ENCODE measurements at regions not wholly inside any gene's neighbourhood (a gene's known extent, or its start where the extent isn't known, plus 50 kb on each side); places are given as distances from the start of the nearest gene placed in this dataset.
A peak's percentile ranks its signal among the peaks of the same experiment; 100 is the strongest.

DNA sequence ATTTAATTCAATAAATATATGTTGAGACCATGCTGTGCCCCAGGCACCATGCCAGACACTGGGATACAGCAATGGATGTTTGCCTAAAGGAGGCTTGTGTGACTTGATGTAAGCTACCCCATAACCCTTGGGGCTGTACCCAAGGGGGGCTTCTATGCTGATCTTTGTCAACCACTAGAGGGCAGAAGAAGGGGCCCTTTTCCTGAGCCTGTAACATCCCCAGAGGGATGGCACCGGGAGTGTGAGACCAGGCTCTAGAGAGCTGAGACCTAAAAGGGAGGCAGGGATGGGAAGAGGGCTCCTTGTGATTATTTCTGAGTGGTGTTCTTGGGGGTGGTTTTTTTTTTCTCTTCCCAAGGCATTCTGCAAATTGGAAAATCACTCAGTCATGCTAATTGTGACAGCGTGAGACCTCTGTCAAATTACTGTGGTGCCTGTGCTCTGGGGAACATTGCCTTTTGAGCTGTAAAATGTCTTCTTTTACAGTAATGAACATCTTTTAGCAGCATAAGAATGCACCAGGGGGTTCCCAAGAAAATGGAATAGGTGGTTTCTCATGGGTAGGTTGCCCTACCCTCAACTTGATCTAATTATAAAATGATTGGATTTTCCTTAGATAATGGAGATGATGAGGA is 138.7 kb upstream of the SLC24A3 start:
- Histone ChIP-seq H3K9me3 (no peaks in the 10 kb centered on the region), H3K27ac (ENCODE audit: low read length) (no peak overlapping the region), H3K4me3 (ENCODE audit: control insufficient read depth in 1 of 2, extremely low read depth in 1 of 2, low read length in 1 of 2) (no peak overlapping the region), H3K27me3 (replicated peaks in 1 of 2; ENCODE audit: control insufficient read depth in 2 of 2, extremely low read depth in 1 of 2, insufficient read depth in 2 of 2, low read length in 1 of 2) (peaks cover 0 to 4% of the 10 kb centered on the region in 2 experiments), H3K36me3 (ENCODE audit: control insufficient read depth in 2 of 2, extremely low read depth in 1 of 2, insufficient read depth in 1 of 2, low read length in 1 of 2) (no peaks in the 10 kb centered on the region), H3K4me1 (ENCODE audit: control insufficient read depth in 1 of 2, extremely low read depth in 1 of 2, insufficient read depth in 2 of 2, low read length in 2 of 2) (peaks cover 5% of the 10 kb centered on the region in 2 experiments)
- H3K4me3 Mint-ChIP-seq, result no peak overlapping the region
- CTCF ChIA-PET, result no interaction called here
- no peak overlapping the region for H3K27ac Mint-ChIP-seq
- peaks cover 0 to 6% of the 10 kb centered on the region in 2 donors for H3K27me3 Mint-ChIP-seq
- ATAC-seq (replicated peaks in 1 of 4) (no peak), DNase-seq (no peak)
- 55% methylated on average over 1 of the region's 2 CpGs for WGBS (ENCODE audit: insufficient coverage)
- POLR2A ChIA-PET, result no interaction called here
- peaks cover 11 to 17% (median 11%) of the 10 kb centered on the region in 3 donors for H3K4me1 Mint-ChIP-seq
- H3K36me3 Mint-ChIP-seq, result no peaks in the 10 kb centered on the region
- peaks cover 0 to 3% (median 3%) of the 10 kb centered on the region in 3 donors for H3K9me3 Mint-ChIP-seq

DNA sequence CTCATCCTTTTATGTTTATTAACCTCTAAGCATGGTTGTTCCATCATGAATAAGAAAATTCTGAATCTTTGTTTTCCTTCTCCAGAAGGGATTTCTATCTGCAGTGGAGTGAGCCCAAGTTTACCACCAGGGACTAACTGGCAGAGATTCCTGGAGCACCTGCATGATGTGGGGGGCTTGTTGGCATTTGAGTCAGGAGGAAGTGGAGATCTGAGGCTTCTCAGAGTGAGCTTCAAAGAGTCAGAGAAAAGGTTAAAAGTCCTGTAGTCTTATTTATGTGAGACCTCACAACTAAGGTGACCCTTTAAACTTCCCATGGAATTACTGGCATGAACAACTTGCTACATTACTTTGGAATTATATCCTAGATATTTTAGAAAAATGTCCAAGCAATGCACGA is 138.1 kb upstream of the SLC24A3 start:
- DNase-seq (no peak), ATAC-seq (replicated peaks in 1 of 4) (no peak)
- H3K4me1 ChIP-seq (ENCODE audit: control insufficient read depth in 1 of 2, extremely low read depth in 1 of 2, insufficient read depth in 2 of 2, low read length in 2 of 2), result peaks cover 5% of the 10 kb centered on the region in 2 experiments
- POLR2A ChIA-PET, result no interaction called here
- no peaks in the 10 kb centered on the region for H3K9me3 Mint-ChIP-seq
- peaks cover 11 to 17% (median 11%) of the 10 kb centered on the region in 3 donors for H3K4me1 Mint-ChIP-seq
- H3K4me3 Mint-ChIP-seq, result no peak overlapping the region
- peaks cover 0 to 4% of the 10 kb centered on the region in 2 experiments for H3K27me3 ChIP-seq (replicated peaks in 1 of 2; ENCODE audit: control insufficient read depth in 2 of 2, extremely low read depth in 1 of 2, insufficient read depth in 2 of 2, low read length in 1 of 2)
- CTCF ChIA-PET, result no interaction called here
- H3K36me3 ChIP-seq (ENCODE audit: control insufficient read depth in 2 of 2, extremely low read depth in 1 of 2, insufficient read depth in 1 of 2, low read length in 1 of 2), result no peaks in the 10 kb centered on the region
- no peak overlapping the region for H3K27ac ChIP-seq (ENCODE audit: low read length)
- no peak overlapping the region for H3K27ac Mint-ChIP-seq
- H3K36me3 Mint-ChIP-seq, result no peaks in the 10 kb centered on the region
- peaks cover 0 to 4% of the 10 kb centered on the region in 2 donors for H3K27me3 Mint-ChIP-seq
- H3K9me3 ChIP-seq, result no peaks in the 10 kb centered on the region
- WGBS (ENCODE audit: insufficient coverage), result no CpG with 5 or more reads among the region's 1 CpG
- no peak overlapping the region for H3K4me3 ChIP-seq (ENCODE audit: control insufficient read depth in 1 of 2, extremely low read depth in 1 of 2, low read length in 1 of 2)

DNA sequence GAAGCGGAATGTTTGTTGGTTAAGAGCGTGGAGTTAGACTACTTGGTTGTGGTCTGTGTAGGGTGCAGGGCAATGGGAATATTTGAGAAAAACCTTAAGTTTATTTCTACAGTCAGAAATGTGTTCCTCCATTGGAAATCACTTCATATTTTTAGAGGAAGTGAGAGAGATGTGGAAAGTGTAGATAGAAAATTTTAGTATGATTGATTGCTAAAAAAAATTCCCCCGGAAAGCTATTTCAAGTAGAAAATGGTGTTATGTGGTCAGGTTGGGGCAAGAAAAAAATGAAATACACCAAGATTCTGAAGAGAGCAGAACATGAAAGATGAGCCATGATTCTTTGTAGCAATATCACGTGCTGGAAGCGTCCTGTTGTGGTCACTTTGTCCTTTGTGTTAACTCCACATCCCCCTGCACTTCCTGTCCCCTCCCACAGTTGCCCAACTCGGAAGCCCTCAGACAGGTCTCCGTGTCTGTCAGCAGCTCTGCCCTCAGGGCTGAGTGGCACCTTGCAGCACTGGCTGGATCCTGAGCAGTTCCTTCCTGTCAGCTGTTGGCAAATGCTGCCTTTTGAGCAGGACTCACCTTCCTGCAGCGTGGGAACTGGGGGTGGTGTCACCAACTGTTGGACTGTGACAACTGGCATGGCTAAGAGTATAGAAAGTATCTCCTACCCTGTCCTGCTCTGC is 137.5 kb upstream of the SLC24A3 start:
- Mint-ChIP-seq H3K36me3 (no peaks in the 10 kb centered on the region), H3K9me3 (no peaks in the 10 kb centered on the region), H3K4me3 (peak overlapping the region in 1 of 3 donors; percentile 22), H3K27ac (no peak overlapping the region), H3K27me3 (peaks cover 0 to 4% of the 10 kb centered on the region in 2 donors), H3K4me1 (peaks cover 11 to 17% (median 11%) of the 10 kb centered on the region in 3 donors)
- Histone ChIP-seq H3K27ac (ENCODE audit: low read length) (no peak overlapping the region), H3K4me3 (ENCODE audit: control insufficient read depth in 1 of 2, extremely low read depth in 1 of 2, low read length in 1 of 2) (peak overlapping the region in 1 of 2 donors; percentile 27), H3K36me3 (ENCODE audit: control insufficient read depth in 2 of 2, extremely low read depth in 1 of 2, insufficient read depth in 1 of 2, low read length in 1 of 2) (no peaks in the 10 kb centered on the region), H3K27me3 (replicated peaks in 1 of 2; ENCODE audit: control insufficient read depth in 2 of 2, extremely low read depth in 1 of 2, insufficient read depth in 2 of 2, low read length in 1 of 2) (peaks cover 0 to 4% of the 10 kb centered on the region in 2 experiments), H3K4me1 (ENCODE audit: control insufficient read depth in 1 of 2, extremely low read depth in 1 of 2, insufficient read depth in 2 of 2, low read length in 2 of 2) (peaks cover 5% of the 10 kb centered on the region in 2 experiments), H3K9me3 (no peaks in the 10 kb centered on the region)
- ChIA-PET POLR2A (no interaction called here), CTCF (no interaction called here)
- peak in 14 of 35 experiments; percentile 2 to 42 (median 10) for DNase-seq
- 3% methylated on average over 5 of the region's 8 CpGs for WGBS (ENCODE audit: insufficient coverage)
- peak; percentile 19 to 50 (median 38) for ATAC-seq (replicated peaks in 1 of 4)

- H3K4me1 Mint-ChIP-seq, result peaks cover 11 to 17% (median 11%) of the 10 kb centered on the region in 3 donors
- H3K27ac ChIP-seq (ENCODE audit: low read length), result no peak overlapping the region
- no peaks in the 10 kb centered on the region for H3K36me3 Mint-ChIP-seq
- no peak overlapping the region for H3K27ac Mint-ChIP-seq
- 64% methylated on average over 3 of the region's 5 CpGs for WGBS (ENCODE audit: insufficient coverage)
- no peaks in the 10 kb centered on the region for H3K9me3 Mint-ChIP-seq
- CTCF ChIA-PET, result interaction anchor here in 1 of 2 donors (0.6 kb wide), 1 partner anchor 523 kb away, joined by 3 read pairs; no protein-coding TSS in a partner anchor
- peaks cover 5% of the 10 kb centered on the region in 2 experiments for H3K4me1 ChIP-seq (ENCODE audit: control insufficient read depth in 1 of 2, extremely low read depth in 1 of 2, insufficient read depth in 2 of 2, low read length in 2 of 2)
- no peaks in the 10 kb centered on the region for H3K9me3 ChIP-seq
- ATAC-seq (replicated peaks in 1 of 4) (no peak), DNase-seq (no peak)
- POLR2A ChIA-PET, result no interaction called here
- H3K27me3 Mint-ChIP-seq, result peaks cover 0 to 4% of the 10 kb centered on the region in 2 donors
- no peak overlapping the region for H3K4me3 ChIP-seq (ENCODE audit: control insufficient read depth in 1 of 2, extremely low read depth in 1 of 2, low read length in 1 of 2)
- H3K36me3 ChIP-seq (ENCODE audit: control insufficient read depth in 2 of 2, extremely low read depth in 1 of 2, insufficient read depth in 1 of 2, low read length in 1 of 2), result no peaks in the 10 kb centered on the region
- peaks cover 0 to 4% of the 10 kb centered on the region in 2 experiments for H3K27me3 ChIP-seq (replicated peaks in 1 of 2; ENCODE audit: control insufficient read depth in 2 of 2, extremely low read depth in 1 of 2, insufficient read depth in 2 of 2, low read length in 1 of 2)
- H3K4me3 Mint-ChIP-seq, result no peak overlapping the region
Observed at GRCh38 chr20:19077370-19078220, 134.8 kb upstream of the SLC24A3 start.

GRCh38 chr20:19078448-19079373 is 133.7 kb upstream of the SLC24A3 start:
- ATAC-seq (replicated peaks in 1 of 4) (no peak), DNase-seq (no peak)
- 95% methylated on average over 5 of the region's 7 CpGs for WGBS (ENCODE audit: insufficient coverage)
- Mint-ChIP-seq H3K9me3 (no peaks in the 10 kb centered on the region), H3K4me3 (no peak overlapping the region), H3K36me3 (no peaks in the 10 kb centered on the region), H3K27me3 (no peaks in the 10 kb centered on the region), H3K4me1 (peaks cover 11 to 17% (median 11%) of the 10 kb centered on the region in 3 donors), H3K27ac (no peak overlapping the region)
- Histone ChIP-seq H3K4me3 (ENCODE audit: control insufficient read depth in 1 of 2, extremely low read depth in 1 of 2, low read length in 1 of 2) (no peak overlapping the region), H3K4me1 (ENCODE audit: control insufficient read depth in 1 of 2, extremely low read depth in 1 of 2, insufficient read depth in 2 of 2, low read length in 2 of 2) (peaks cover 5% of the 10 kb centered on the region in 2 experiments), H3K9me3 (no peaks in the 10 kb centered on the region), H3K27ac (ENCODE audit: low read length) (no peak overlapping the region), H3K36me3 (ENCODE audit: control insufficient read depth in 2 of 2, extremely low read depth in 1 of 2, insufficient read depth in 1 of 2, low read length in 1 of 2) (no peaks in the 10 kb centered on the region), H3K27me3 (replicated peaks in 1 of 2; ENCODE audit: control insufficient read depth in 2 of 2, extremely low read depth in 1 of 2, insufficient read depth in 2 of 2, low read length in 1 of 2) (no peaks in the 10 kb centered on the region)
- ChIA-PET CTCF (no interaction called here), POLR2A (no interaction called here)

All from T-cell (primary cell).